ENCODE measurements at regions not wholly inside any gene's neighbourhood (a gene's known extent, or its start where the extent isn't known, plus 50 kb on each side); places are given as distances from the start of the nearest gene placed in this dataset.

DNA sequence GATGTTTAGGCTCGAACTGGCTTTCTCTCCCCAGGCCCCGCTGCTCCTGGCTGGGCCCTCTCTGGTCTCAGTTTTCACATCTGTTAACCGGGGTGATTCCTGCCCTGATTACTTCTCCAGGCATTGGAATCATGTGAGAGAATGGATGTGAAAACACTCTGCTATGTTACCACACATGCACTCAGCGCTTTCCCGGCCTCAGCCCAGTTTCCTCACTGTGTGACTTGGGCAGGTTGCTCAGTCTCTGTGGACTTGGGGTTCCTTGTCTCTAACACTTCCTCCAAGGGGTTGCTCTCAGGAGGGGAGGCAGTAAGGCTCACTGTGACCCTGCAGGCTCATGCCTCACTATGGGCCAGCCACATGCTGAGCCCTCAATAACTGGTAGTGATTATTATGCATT, 230.4 kb upstream of the HS6ST1 start:
- H3K36me3 ChIP-seq (ENCODE audit: control insufficient read depth in 4 of 4, insufficient read depth in 3 of 4, low read depth in 1 of 4, low read length in 3 of 4): no peaks in the 10 kb centered on the region
- no peaks in the 10 kb centered on the region for H3K27me3 ChIP-seq (ENCODE audit: control insufficient read depth in 4 of 4, insufficient read depth in 4 of 4, low read length in 3 of 4)
- no peak overlapping the region for H3K9ac ChIP-seq (ENCODE audit: low read depth in 1 of 2, low read length in 2 of 2)
- WGBS: 96% methylated on average over 5 of the region's 5 CpGs
- no peak for DNase-seq (ENCODE audit: low spot score)
- no peak overlapping the region for H3K27ac ChIP-seq (ENCODE audit: low read depth in 1 of 2, low read length in 2 of 2)
- no peak overlapping the region for H3K4me3 ChIP-seq (ENCODE audit: low read depth in 1 of 3, low read length in 3 of 3)
- no peaks in the 10 kb centered on the region for H3K4me1 ChIP-seq (ENCODE audit: control insufficient read depth in 4 of 4, insufficient read depth in 4 of 4, low read length in 3 of 4)
- TF ChIP-seq YY1 (IDR thresholded peaks at IDR 0.05) (no peak), HNF4A (conservative IDR thresholded peaks at IDR 0.05) (no peak), FOXA1 (IDR thresholded peaks at IDR 0.05) (no peak), GABPA (IDR thresholded peaks at IDR 0.05 in 1 of 2, conservative IDR thresholded peaks at IDR 0.05 in 1 of 2) (no peak), HNF4G (IDR thresholded peaks at IDR 0.05) (no peak), RAD21 (IDR thresholded peaks at IDR 0.05) (no peak)
- TF ChIP-seq, protein P1, sequence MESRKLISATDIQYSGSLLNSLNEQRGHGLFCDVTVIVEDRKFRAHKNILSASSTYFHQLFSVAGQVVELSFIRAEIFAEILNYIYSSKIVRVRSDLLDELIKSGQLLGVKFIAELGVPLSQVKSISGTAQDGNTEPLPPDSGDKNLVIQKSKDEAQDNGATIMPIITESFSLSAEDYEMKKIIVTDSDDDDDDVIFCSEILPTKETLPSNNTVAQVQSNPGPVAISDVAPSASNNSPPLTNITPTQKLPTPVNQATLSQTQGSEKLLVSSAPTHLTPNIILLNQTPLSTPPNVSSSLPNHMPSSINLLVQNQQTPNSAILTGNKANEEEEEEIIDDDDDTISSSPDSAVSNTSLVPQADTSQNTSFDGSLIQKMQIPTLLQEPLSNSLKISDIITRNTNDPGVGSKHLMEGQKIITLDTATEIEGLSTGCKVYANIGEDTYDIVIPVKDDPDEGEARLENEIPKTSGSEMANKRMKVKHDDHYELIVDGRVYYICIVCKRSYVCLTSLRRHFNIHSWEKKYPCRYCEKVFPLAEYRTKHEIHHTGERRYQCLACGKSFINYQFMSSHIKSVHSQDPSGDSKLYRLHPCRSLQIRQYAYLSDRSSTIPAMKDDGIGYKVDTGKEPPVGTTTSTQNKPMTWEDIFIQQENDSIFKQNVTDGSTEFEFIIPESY (IDR thresholded peaks at IDR 0.05): no peak
- TF ChIP-seq, protein P2, sequence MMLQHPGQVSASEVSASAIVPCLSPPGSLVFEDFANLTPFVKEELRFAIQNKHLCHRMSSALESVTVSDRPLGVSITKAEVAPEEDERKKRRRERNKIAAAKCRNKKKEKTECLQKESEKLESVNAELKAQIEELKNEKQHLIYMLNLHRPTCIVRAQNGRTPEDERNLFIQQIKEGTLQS (IDR thresholded peaks at IDR 0.05): no peak
- TF ChIP-seq, protein P3, sequence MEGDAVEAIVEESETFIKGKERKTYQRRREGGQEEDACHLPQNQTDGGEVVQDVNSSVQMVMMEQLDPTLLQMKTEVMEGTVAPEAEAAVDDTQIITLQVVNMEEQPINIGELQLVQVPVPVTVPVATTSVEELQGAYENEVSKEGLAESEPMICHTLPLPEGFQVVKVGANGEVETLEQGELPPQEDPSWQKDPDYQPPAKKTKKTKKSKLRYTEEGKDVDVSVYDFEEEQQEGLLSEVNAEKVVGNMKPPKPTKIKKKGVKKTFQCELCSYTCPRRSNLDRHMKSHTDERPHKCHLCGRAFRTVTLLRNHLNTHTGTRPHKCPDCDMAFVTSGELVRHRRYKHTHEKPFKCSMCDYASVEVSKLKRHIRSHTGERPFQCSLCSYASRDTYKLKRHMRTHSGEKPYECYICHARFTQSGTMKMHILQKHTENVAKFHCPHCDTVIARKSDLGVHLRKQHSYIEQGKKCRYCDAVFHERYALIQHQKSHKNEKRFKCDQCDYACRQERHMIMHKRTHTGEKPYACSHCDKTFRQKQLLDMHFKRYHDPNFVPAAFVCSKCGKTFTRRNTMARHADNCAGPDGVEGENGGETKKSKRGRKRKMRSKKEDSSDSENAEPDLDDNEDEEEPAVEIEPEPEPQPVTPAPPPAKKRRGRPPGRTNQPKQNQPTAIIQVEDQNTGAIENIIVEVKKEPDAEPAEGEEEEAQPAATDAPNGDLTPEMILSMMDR (IDR thresholded peaks at IDR 0.05; ENCODE audit: low read depth, low read length, missing input control): no peak
- no peaks in the 10 kb centered on the region for H3K9me3 ChIP-seq (ENCODE audit: control insufficient read depth in 4 of 4, low read length in 3 of 4)

DNA sequence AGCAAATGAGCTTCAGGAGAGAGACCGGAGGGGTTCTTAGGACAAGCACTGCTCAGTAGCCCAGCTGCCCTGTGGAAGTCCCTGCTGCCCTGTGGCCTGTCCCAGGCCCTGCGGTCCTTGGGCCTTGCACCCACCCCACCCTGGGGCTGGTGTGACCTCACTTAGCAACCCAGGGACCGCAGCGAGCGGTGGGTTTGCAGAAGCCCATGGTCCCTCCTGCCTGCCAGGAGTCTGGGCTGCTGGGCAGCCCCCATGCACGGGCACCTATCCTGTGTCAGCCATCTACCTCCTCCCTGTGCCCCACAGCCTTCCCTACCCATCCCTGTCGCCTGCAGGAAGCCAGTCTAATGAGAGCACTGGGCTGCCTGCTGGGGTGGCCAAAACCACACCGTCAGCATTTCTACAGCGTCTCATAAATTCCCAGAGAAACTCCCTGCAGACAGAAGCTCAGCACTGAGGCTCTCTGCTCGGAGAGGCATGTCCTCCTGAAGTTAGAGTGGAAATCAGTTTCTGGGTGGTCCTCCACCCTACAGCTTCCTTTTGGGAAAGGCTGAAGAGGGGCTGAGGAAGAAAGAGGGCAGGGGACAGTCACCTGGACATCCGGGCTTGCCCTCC, 231.1 kb upstream of the HS6ST1 start:
- H3K27me3 ChIP-seq (ENCODE audit: control insufficient read depth in 4 of 4, insufficient read depth in 4 of 4, low read length in 3 of 4): no peaks in the 10 kb centered on the region
- no peak for DNase-seq (ENCODE audit: low spot score)
- WGBS: 85% methylated on average over 11 of the region's 11 CpGs

More for the DNA sequence above, 231.1 kb upstream of the HS6ST1 start:
- H3K9me3 ChIP-seq (ENCODE audit: control insufficient read depth in 4 of 4, low read length in 3 of 4): no peaks in the 10 kb centered on the region
- H3K27ac ChIP-seq (ENCODE audit: low read depth in 1 of 2, low read length in 2 of 2): no peak overlapping the region
- no peak overlapping the region for H3K9ac ChIP-seq (ENCODE audit: low read depth in 1 of 2, low read length in 2 of 2)
- no peaks in the 10 kb centered on the region for H3K36me3 ChIP-seq (ENCODE audit: control insufficient read depth in 4 of 4, insufficient read depth in 3 of 4, low read depth in 1 of 4, low read length in 3 of 4)
- TF ChIP-seq FOXA1 (IDR thresholded peaks at IDR 0.05) (no peak), JUND (IDR thresholded peaks at IDR 0.05) (no peak), SP1 (IDR thresholded peaks at IDR 0.05) (no peak), YY1 (IDR thresholded peaks at IDR 0.05) (no peak), HNF4A (conservative IDR thresholded peaks at IDR 0.05) (no peak), NR2F2 (IDR thresholded peaks at IDR 0.05) (no peak), RAD21 (IDR thresholded peaks at IDR 0.05) (no peak), TAF1 (conservative IDR thresholded peaks at IDR 0.05) (no peak), EGR1 (IDR thresholded peaks at IDR 0.05; ENCODE audit: low read depth in 2 of 2) (no peak), RXRA (IDR thresholded peaks at IDR 0.05) (no peak), GABPA (IDR thresholded peaks at IDR 0.05 in 1 of 2, conservative IDR thresholded peaks at IDR 0.05 in 1 of 2) (no peak), FOXA2 (IDR thresholded peaks at IDR 0.05) (no peak), HNF4G (IDR thresholded peaks at IDR 0.05) (no peak)
- TF ChIP-seq, protein P4, sequence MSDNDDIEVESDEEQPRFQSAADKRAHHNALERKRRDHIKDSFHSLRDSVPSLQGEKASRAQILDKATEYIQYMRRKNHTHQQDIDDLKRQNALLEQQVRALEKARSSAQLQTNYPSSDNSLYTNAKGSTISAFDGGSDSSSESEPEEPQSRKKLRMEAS (IDR thresholded peaks at IDR 0.05): no peak
- TF ChIP-seq, protein P2 (IDR thresholded peaks at IDR 0.05): no peak
- TF ChIP-seq, protein P5, sequence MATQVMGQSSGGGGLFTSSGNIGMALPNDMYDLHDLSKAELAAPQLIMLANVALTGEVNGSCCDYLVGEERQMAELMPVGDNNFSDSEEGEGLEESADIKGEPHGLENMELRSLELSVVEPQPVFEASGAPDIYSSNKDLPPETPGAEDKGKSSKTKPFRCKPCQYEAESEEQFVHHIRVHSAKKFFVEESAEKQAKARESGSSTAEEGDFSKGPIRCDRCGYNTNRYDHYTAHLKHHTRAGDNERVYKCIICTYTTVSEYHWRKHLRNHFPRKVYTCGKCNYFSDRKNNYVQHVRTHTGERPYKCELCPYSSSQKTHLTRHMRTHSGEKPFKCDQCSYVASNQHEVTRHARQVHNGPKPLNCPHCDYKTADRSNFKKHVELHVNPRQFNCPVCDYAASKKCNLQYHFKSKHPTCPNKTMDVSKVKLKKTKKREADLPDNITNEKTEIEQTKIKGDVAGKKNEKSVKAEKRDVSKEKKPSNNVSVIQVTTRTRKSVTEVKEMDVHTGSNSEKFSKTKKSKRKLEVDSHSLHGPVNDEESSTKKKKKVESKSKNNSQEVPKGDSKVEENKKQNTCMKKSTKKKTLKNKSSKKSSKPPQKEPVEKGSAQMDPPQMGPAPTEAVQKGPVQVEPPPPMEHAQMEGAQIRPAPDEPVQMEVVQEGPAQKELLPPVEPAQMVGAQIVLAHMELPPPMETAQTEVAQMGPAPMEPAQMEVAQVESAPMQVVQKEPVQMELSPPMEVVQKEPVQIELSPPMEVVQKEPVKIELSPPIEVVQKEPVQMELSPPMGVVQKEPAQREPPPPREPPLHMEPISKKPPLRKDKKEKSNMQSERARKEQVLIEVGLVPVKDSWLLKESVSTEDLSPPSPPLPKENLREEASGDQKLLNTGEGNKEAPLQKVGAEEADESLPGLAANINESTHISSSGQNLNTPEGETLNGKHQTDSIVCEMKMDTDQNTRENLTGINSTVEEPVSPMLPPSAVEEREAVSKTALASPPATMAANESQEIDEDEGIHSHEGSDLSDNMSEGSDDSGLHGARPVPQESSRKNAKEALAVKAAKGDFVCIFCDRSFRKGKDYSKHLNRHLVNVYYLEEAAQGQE (IDR thresholded peaks at IDR 0.05): no peak
- TF ChIP-seq, protein P3 (IDR thresholded peaks at IDR 0.05; ENCODE audit: low read depth, low read length, missing input control): no peak
- TF ChIP-seq, protein P1 (IDR thresholded peaks at IDR 0.05): no peak
- no peak overlapping the region for H3K4me3 ChIP-seq (ENCODE audit: low read depth in 1 of 3, low read length in 3 of 3)
- H3K4me1 ChIP-seq (ENCODE audit: control insufficient read depth in 4 of 4, insufficient read depth in 4 of 4, low read length in 3 of 4): no peaks in the 10 kb centered on the region

All from liver (tissue), 8 donors.